GM23338 (cell line): ENCODE measurements at regions not wholly inside any gene's neighbourhood (a gene's known extent, or its start where the extent isn't known, plus 50 kb on each side); places are given as distances from the start of the nearest gene placed in this dataset.

Source experiments
- ATAC-seq: fragments of 200-7000 bp; cut with Tn5 transposase; 3 replicates; pipeline ENCODE4 v1.9.1; 2020
- DNase-seq: peaks from one replicate; pipeline ENCODE4 v3.0.0-alpha.2; 2015; ENCODE audit warnings: low spot score
- H2AFZ ChIP-seq: fragments of 200-600 bp; sonication (generic); 2 replicates; pipeline ENCODE4 v1.8.0; 2016; ENCODE audit warnings: antibody characterized with exemption, mild to moderate bottlenecking, moderate library complexity
- H3F3A ChIP-seq: fragments of 200-600 bp; sonication (generic); replicated peaks from 2 replicates; pipeline ENCODE4 v1.8.0; 2017; ENCODE audit warnings: antibody characterized with exemption, mixed run types, low read depth
- H3K27ac ChIP-seq: fragments of 200-600 bp; sonication (generic); 2 replicates; pipeline ENCODE4 v1.6.1; 2016; ENCODE audit warnings: low read depth
- H3K27me3 ChIP-seq: fragments of 200-600 bp; sonication (generic); 2 replicates; pipeline ENCODE4 v1.8.0; 2016; ENCODE audit warnings: mild to moderate bottlenecking, mixed run types, moderate library complexity; ENCODE audit not compliant: insufficient read depth
- H3K36me3 ChIP-seq: fragments of 200-600 bp; sonication (generic); 2 replicates; pipeline ENCODE4 v1.8.0; 2016; ENCODE audit warnings: mild to moderate bottlenecking; ENCODE audit not compliant: insufficient read depth
- H3K4me1 ChIP-seq: fragments of 200-600 bp; sonication (generic); 2 replicates; pipeline ENCODE4 v1.8.0; 2016; ENCODE audit warnings: mild to moderate bottlenecking, moderate library complexity; ENCODE audit not compliant: insufficient read depth
- H3K4me2 ChIP-seq: fragments of 200-600 bp; sonication (generic); 2 replicates; pipeline ENCODE4 v1.7.1; 2017; ENCODE audit warnings: mixed run types
- H3K4me3 ChIP-seq: fragments of 200-600 bp; sonication (generic); 2 replicates; pipeline ENCODE4 v1.6.1; 2016; ENCODE audit warnings: mixed run types
- H3K79me2 ChIP-seq: fragments of 200-600 bp; sonication (generic); replicated peaks from 2 replicates; pipeline ENCODE4 v1.8.0; 2017; ENCODE audit warnings: mild to moderate bottlenecking; ENCODE audit not compliant: insufficient read depth
- H3K9me2 ChIP-seq: fragments of 200-600 bp; sonication (generic); 2 replicates; pipeline ENCODE4 v1.8.0; 2017; ENCODE audit not compliant: insufficient read depth
- H4K20me1 ChIP-seq: fragments of 200-600 bp; sonication (generic); replicated peaks from 2 replicates; pipeline ENCODE4 v1.8.0; 2017; ENCODE audit warnings: mild to moderate bottlenecking; ENCODE audit not compliant: insufficient read depth
- H3K27ac Mint-ChIP-seq: 2 replicates; pipeline ENCODE4 v1.8.0; 2020; ENCODE audit warnings: inconsistent platforms, mild to moderate bottlenecking, moderate library complexity, mixed read lengths
- H3K27me3 Mint-ChIP-seq: 3 replicates; pipeline ENCODE4 v1.8.0; 2022; ENCODE audit warnings: low read depth, mild to moderate bottlenecking, moderate library complexity, mixed read lengths, inconsistent platforms; ENCODE audit not compliant: insufficient read depth, poor library complexity
- H3K36me3 Mint-ChIP-seq: 3 replicates; pipeline ENCODE4 v1.8.0; 2021; ENCODE audit warnings: low read depth, mild to moderate bottlenecking, inconsistent platforms, moderate library complexity, mixed read lengths
- H3K4me1 Mint-ChIP-seq: 3 replicates; pipeline ENCODE4 v1.8.0; 2020; ENCODE audit warnings: mild to moderate bottlenecking, inconsistent platforms, mixed read lengths
- H3K4me3 Mint-ChIP-seq: 3 replicates; pipeline ENCODE4 v1.8.0; 2021; ENCODE audit warnings: moderate library complexity, mild to moderate bottlenecking, inconsistent platforms, mixed read lengths
- H3K9me3 Mint-ChIP-seq: 3 replicates; pipeline ENCODE4 v1.8.0; 2020; ENCODE audit warnings: moderate library complexity, mild to moderate bottlenecking, inconsistent platforms, mixed read lengths
- CREB1 ChIP-seq: fragments of 250-450 bp; sonication (Bioruptor Pico); IDR thresholded peaks from 2 replicates; pipeline ENCODE4 v1.5.0; 2020; ENCODE audit warnings: low read depth, mild to moderate bottlenecking, moderate library complexity
- EZH2 ChIP-seq: fragments of 200-600 bp; sonication (generic); IDR thresholded peaks from one replicate; pipeline ENCODE4 v1.8.0; 2017; ENCODE audit warnings: antibody characterized with exemption, mild to moderate bottlenecking, low read depth; ENCODE audit not compliant: unreplicated experiment
- EZH2phosphoT487 ChIP-seq: fragments of 200-600 bp; sonication (generic); IDR thresholded peaks from one replicate; pipeline ENCODE4 v1.8.1; 2018; ENCODE audit warnings: antibody characterized with exemption; ENCODE audit not compliant: unreplicated experiment
- JUNB ChIP-seq: IDR thresholded peaks from one replicate; pipeline ENCODE4 v1.6.1; 2016; ENCODE audit warnings: antibody characterized with exemption; ENCODE audit not compliant: unreplicated experiment
- NANOG ChIP-seq: IDR thresholded peaks from 2 replicates; pipeline ENCODE4 v1.6.1; 2016; ENCODE audit warnings: antibody characterized with exemption, borderline replicate concordance
- POLR2AphosphoS5 ChIP-seq: IDR thresholded peaks from 2 replicates; pipeline ENCODE4 v1.6.1; 2016; ENCODE audit warnings: antibody characterized with exemption, low read depth
- STAT1 ChIP-seq: IDR thresholded peaks from one replicate; pipeline ENCODE4 v1.6.1; 2016; ENCODE audit warnings: antibody characterized with exemption; ENCODE audit not compliant: unreplicated experiment
- ZNF114 ChIP-seq: fragments of 250-450 bp; sonication (Bioruptor Pico); IDR thresholded peaks from 2 replicates; pipeline ENCODE4 v1.5.0; 2020; ENCODE audit warnings: mild to moderate bottlenecking, moderate library complexity
- ZNF331 ChIP-seq: fragments of 250-450 bp; sonication (Bioruptor Pico); IDR thresholded peaks from 2 replicates; pipeline ENCODE4 v1.5.0; 2020; ENCODE audit warnings: low read depth, mild to moderate bottlenecking, moderate library complexity
- TF ChIP-seq, protein P1 (sequence below): IDR thresholded peaks from one replicate; pipeline ENCODE4 v1.6.1; 2018; ENCODE audit warnings: antibody characterized with exemption; ENCODE audit not compliant: unreplicated experiment
- TF ChIP-seq, protein P2 (sequence below), 2 experiments: fragments of 200-600 bp in 1 of 2; sonication (generic) in 1 of 2; conservative IDR thresholded peaks; 2 replicates each; pipeline versions ENCODE4 v1.5.1 to v1.6.1; 2016 to 2017; ENCODE audit warnings: antibody characterized with exemption in 2 of 2, low read depth in 2 of 2, mild to moderate bottlenecking in 2 of 2, moderate library complexity in 1 of 2
- TF ChIP-seq, protein P3 (sequence below): fragments of 250-450 bp; sonication (Bioruptor Pico); IDR thresholded peaks from 2 replicates; pipeline ENCODE4 v1.5.0; 2020; ENCODE audit warnings: mild to moderate bottlenecking, moderate library complexity
- TF ChIP-seq, protein P4 (sequence below): IDR thresholded peaks from 2 replicates; pipeline ENCODE4 v1.6.1; 2016; ENCODE audit warnings: antibody characterized with exemption

DNA sequence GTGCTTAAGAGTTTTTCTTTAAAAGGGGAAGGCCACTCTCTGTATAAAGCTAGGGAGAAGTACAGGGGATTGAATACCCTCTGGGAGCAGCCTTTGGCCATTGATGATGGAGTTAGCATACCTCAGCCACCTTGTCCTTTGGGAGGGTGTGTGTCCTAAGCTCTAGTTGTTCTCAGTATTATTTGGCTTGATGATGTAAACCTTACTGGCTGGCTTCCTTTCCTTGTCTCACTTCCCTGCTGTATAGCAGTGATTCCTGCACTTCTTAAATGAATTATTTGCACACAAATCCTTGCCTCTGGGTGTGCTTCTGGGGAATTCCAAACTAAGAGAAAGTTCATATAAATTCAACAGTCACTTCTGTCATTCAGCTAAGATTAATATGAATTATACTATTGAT, 234.9 kb upstream of the RIOK2 start:
- TF ChIP-seq JUNB (no peak), POLR2AphosphoS5 (no peak), ZNF114 (CRISPR knock-in tag) (no peak), EZH2 (no peak), ZNF331 (no peak), NANOG (no peak), STAT1 (no peak), CREB1 (CRISPR knock-in tag) (no peak), EZH2phosphoT487 (no peak)
- TF ChIP-seq, protein P1, sequence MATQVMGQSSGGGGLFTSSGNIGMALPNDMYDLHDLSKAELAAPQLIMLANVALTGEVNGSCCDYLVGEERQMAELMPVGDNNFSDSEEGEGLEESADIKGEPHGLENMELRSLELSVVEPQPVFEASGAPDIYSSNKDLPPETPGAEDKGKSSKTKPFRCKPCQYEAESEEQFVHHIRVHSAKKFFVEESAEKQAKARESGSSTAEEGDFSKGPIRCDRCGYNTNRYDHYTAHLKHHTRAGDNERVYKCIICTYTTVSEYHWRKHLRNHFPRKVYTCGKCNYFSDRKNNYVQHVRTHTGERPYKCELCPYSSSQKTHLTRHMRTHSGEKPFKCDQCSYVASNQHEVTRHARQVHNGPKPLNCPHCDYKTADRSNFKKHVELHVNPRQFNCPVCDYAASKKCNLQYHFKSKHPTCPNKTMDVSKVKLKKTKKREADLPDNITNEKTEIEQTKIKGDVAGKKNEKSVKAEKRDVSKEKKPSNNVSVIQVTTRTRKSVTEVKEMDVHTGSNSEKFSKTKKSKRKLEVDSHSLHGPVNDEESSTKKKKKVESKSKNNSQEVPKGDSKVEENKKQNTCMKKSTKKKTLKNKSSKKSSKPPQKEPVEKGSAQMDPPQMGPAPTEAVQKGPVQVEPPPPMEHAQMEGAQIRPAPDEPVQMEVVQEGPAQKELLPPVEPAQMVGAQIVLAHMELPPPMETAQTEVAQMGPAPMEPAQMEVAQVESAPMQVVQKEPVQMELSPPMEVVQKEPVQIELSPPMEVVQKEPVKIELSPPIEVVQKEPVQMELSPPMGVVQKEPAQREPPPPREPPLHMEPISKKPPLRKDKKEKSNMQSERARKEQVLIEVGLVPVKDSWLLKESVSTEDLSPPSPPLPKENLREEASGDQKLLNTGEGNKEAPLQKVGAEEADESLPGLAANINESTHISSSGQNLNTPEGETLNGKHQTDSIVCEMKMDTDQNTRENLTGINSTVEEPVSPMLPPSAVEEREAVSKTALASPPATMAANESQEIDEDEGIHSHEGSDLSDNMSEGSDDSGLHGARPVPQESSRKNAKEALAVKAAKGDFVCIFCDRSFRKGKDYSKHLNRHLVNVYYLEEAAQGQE, result no peak
- TF ChIP-seq, protein P2, sequence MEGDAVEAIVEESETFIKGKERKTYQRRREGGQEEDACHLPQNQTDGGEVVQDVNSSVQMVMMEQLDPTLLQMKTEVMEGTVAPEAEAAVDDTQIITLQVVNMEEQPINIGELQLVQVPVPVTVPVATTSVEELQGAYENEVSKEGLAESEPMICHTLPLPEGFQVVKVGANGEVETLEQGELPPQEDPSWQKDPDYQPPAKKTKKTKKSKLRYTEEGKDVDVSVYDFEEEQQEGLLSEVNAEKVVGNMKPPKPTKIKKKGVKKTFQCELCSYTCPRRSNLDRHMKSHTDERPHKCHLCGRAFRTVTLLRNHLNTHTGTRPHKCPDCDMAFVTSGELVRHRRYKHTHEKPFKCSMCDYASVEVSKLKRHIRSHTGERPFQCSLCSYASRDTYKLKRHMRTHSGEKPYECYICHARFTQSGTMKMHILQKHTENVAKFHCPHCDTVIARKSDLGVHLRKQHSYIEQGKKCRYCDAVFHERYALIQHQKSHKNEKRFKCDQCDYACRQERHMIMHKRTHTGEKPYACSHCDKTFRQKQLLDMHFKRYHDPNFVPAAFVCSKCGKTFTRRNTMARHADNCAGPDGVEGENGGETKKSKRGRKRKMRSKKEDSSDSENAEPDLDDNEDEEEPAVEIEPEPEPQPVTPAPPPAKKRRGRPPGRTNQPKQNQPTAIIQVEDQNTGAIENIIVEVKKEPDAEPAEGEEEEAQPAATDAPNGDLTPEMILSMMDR (conservative IDR thresholded peaks at IDR 0.05; ENCODE audit: low read depth in 2 of 2), result no peak
- TF ChIP-seq, protein P3, sequence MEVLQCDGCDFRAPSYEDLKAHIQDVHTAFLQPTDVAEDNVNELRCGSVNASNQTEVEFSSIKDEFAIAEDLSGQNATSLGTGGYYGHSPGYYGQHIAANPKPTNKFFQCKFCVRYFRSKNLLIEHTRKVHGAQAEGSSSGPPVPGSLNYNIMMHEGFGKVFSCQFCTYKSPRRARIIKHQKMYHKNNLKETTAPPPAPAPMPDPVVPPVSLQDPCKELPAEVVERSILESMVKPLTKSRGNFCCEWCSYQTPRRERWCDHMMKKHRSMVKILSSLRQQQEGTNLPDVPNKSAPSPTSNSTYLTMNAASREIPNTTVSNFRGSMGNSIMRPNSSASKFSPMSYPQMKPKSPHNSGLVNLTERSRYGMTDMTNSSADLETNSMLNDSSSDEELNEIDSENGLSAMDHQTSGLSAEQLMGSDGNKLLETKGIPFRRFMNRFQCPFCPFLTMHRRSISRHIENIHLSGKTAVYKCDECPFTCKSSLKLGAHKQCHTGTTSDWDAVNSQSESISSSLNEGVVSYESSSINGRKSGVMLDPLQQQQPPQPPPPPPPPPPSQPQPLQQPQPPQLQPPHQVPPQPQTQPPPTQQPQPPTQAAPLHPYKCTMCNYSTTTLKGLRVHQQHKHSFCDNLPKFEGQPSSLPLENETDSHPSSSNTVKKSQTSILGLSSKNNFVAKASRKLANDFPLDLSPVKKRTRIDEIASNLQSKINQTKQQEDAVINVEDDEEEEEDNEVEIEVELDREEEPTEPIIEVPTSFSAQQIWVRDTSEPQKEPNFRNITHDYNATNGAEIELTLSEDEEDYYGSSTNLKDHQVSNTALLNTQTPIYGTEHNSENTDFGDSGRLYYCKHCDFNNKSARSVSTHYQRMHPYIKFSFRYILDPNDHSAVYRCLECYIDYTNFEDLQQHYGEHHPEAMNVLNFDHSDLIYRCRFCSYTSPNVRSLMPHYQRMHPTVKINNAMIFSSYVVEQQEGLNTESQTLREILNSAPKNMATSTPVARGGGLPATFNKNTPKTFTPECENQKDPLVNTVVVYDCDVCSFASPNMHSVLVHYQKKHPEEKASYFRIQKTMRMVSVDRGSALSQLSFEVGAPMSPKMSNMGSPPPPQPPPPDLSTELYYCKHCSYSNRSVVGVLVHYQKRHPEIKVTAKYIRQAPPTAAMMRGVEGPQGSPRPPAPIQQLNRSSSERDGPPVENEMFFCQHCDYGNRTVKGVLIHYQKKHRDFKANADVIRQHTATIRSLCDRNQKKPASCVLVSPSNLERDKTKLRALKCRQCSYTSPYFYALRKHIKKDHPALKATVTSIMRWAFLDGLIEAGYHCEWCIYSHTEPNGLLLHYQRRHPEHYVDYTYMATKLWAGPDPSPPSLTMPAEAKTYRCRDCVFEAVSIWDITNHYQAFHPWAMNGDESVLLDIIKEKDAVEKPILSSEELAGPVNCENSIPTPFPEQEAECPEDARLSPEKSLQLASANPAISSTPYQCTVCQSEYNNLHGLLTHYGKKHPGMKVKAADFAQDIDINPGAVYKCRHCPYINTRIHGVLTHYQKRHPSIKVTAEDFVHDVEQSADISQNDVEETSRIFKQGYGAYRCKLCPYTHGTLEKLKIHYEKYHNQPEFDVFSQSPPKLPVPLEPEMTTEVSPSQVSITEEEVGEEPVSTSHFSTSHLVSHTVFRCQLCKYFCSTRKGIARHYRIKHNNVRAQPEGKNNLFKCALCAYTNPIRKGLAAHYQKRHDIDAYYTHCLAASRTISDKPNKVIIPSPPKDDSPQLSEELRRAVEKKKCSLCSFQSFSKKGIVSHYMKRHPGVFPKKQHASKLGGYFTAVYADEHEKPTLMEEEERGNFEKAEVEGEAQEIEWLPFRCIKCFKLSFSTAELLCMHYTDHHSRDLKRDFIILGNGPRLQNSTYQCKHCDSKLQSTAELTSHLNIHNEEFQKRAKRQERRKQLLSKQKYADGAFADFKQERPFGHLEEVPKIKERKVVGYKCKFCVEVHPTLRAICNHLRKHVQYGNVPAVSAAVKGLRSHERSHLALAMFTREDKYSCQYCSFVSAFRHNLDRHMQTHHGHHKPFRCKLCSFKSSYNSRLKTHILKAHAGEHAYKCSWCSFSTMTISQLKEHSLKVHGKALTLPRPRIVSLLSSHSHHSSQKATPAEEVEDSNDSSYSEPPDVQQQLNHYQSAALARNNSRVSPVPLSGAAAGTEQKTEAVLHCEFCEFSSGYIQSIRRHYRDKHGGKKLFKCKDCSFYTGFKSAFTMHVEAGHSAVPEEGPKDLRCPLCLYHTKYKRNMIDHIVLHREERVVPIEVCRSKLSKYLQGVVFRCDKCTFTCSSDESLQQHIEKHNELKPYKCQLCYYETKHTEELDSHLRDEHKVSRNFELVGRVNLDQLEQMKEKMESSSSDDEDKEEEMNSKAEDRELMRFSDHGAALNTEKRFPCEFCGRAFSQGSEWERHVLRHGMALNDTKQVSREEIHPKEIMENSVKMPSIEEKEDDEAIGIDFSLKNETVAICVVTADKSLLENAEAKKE (CRISPR knock-in tag), result no peak
- TF ChIP-seq, protein P4, sequence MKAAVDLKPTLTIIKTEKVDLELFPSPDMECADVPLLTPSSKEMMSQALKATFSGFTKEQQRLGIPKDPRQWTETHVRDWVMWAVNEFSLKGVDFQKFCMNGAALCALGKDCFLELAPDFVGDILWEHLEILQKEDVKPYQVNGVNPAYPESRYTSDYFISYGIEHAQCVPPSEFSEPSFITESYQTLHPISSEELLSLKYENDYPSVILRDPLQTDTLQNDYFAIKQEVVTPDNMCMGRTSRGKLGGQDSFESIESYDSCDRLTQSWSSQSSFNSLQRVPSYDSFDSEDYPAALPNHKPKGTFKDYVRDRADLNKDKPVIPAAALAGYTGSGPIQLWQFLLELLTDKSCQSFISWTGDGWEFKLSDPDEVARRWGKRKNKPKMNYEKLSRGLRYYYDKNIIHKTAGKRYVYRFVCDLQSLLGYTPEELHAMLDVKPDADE, result no peak
- H3K79me2 ChIP-seq, result no peaks in the 10 kb centered on the region
- no peaks in the 10 kb centered on the region for H3K36me3 Mint-ChIP-seq

More for the DNA sequence above, 234.9 kb upstream of the RIOK2 start:
- peak overlapping the region; percentile 47; the same call in 1 of the 2 replicates for H2AFZ ChIP-seq
- DNase-seq (no peak), ATAC-seq (no peak)
- H3K27ac Mint-ChIP-seq, result no peak overlapping the region; the same call in 1 of the 2 replicates
- H3K4me1 ChIP-seq, result peaks cover 5% of the 10 kb centered on the region; the same call in 1 of the 2 replicates
- no peaks in the 10 kb centered on the region for H3K27me3 Mint-ChIP-seq
- no peak overlapping the region for H3K27ac ChIP-seq
- H3K4me1 Mint-ChIP-seq, result peaks cover 6% of the 10 kb centered on the region; the same call in 2 of the 3 replicates
- no peaks in the 10 kb centered on the region for H3F3A ChIP-seq
- no peaks in the 10 kb centered on the region for H3K36me3 ChIP-seq
- no peaks in the 10 kb centered on the region for H4K20me1 ChIP-seq
- no peaks in the 10 kb centered on the region for H3K9me2 ChIP-seq
- no peak overlapping the region for H3K4me3 Mint-ChIP-seq
- no peaks in the 10 kb centered on the region for H3K27me3 ChIP-seq
- H3K9me3 Mint-ChIP-seq, result no peaks in the 10 kb centered on the region
- no peak overlapping the region for H3K4me2 ChIP-seq
- no peak overlapping the region for H3K4me3 ChIP-seq
